LHCN-M2 (cell line): ENCODE measurements at regions not wholly inside any gene's neighbourhood (a gene's known extent, or its start where the extent isn't known, plus 50 kb on each side); places are given as distances from the start of the nearest gene placed in this dataset.

Experiments
- DNase-seq: peaks from one replicate; pipeline ENCODE4 v3.0.0-alpha.2; 2012; ENCODE audit warnings: low read depth

- no peak for DNase-seq
Observed at GRCh38 chr2:129758784-129759471, 220.5 kb upstream of the RAB6C start.

- no peak for DNase-seq
Observed at GRCh38 chr2:129759472-129760010, 219.9 kb upstream of the RAB6C start.

GRCh38 chr2:129760669-129761068 lies 218.8 kb upstream of the RAB6C start:
- no peak for DNase-seq

- DNase-seq: no peak
Observed at GRCh38 chr2:129761569-129762021, 217.9 kb upstream of the RAB6C start.

- DNase-seq: no peak
Observed at GRCh38 chr2:129762386-129763189, 216.9 kb upstream of the RAB6C start.

GRCh38 chr2:129763190-129763846 lies 216.1 kb upstream of the RAB6C start:
- no peak for DNase-seq

GRCh38 chr2:129763966-129764365 lies 215.5 kb upstream of the RAB6C start:
- DNase-seq: no peak

GRCh38 chr2:129764376-129765325 lies 214.8 kb upstream of the RAB6C start:
- DNase-seq: no peak

GRCh38 chr2:129765326-129765677 lies 214.2 kb upstream of the RAB6C start:
- no peak for DNase-seq

GRCh38 chr2:129765678-129766351 lies 213.7 kb upstream of the RAB6C start:
- DNase-seq: no peak

- no peak for DNase-seq
Observed at GRCh38 chr2:129766374-129766993, 213.0 kb upstream of the RAB6C start.

- DNase-seq: no peak
Observed at GRCh38 chr2:129767346-129768035, 212.0 kb upstream of the RAB6C start.

GRCh38 chr2:129768036-129768386 lies 211.5 kb upstream of the RAB6C start:
- no peak for DNase-seq

GRCh38 chr2:129768485-129769184 lies 210.8 kb upstream of the RAB6C start:
- DNase-seq: no peak

- no peak for DNase-seq
Observed at GRCh38 chr2:129769185-129769991, 210.1 kb upstream of the RAB6C start.

- DNase-seq: no peak
Observed at GRCh38 chr2:129771418-129772189, 207.9 kb upstream of the RAB6C start.

GRCh38 chr2:129772190-129772579 lies 207.3 kb upstream of the RAB6C start:
- no peak for DNase-seq
